ENCODE measurements at regions not wholly inside any gene's neighbourhood (a gene's known extent, or its start where the extent isn't known, plus 50 kb on each side); places are given as distances from the start of the nearest gene placed in this dataset.
"Not testable (repeated sequence)": the region's sequence is repeated elsewhere in the genome, so short reads cannot be mapped to it uniquely, and the experiment has no call there.

DNA sequence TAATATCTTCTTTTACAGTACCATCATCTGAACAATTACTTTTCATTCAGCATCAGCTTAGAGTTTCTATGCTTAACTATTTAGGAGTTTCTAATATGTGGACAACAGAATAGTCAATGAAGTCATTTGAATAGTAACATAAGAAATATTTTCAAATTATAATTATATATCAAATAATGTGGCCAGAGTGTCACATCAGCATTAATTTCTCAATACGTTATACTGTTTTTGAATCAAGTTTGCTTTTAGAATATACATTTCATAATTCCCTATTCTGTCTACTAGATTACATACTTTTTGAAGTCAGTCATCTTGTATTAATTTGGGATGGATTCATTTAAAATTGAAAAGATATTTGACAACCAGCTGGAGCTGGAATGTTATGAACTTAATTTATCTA is 677.4 kb upstream of the PABPC4L start:
- H3K9ac ChIP-seq (ENCODE audit: low read depth in 2 of 2, low read length in 2 of 2): no peak overlapping the region
- TF ChIP-seq CTCF (IDR thresholded peaks at IDR 0.05): no peak
- no peaks in the 10 kb centered on the region for H3K9me3 ChIP-seq
- intact Hi-C loops (cut with DNase I): no loop called here
- no peaks in the 10 kb centered on the region for H3K36me3 ChIP-seq
- no peaks in the 10 kb centered on the region for H3K4me1 ChIP-seq
- no peak overlapping the region for H3K27ac ChIP-seq
- no peak for DNase-seq
- no peaks in the 10 kb centered on the region for H3K27me3 ChIP-seq
- no peak overlapping the region for H3K4me3 ChIP-seq

- intact Hi-C loops (cut with DNase I): no loop called here
- Histone ChIP-seq H3K9me3 (no peaks in the 10 kb centered on the region), H3K4me3 (no peak overlapping the region), H3K4me1 (no peaks in the 10 kb centered on the region), H3K27ac (no peak overlapping the region), H3K27me3 (no peaks in the 10 kb centered on the region), H3K9ac (ENCODE audit: low read depth in 2 of 2, low read length in 2 of 2) (no peak overlapping the region), H3K36me3 (no peaks in the 10 kb centered on the region)
- TF ChIP-seq CTCF (IDR thresholded peaks at IDR 0.05): no peak
- no peak for DNase-seq
Observed at GRCh38 chr4:134867027-134867426, 665.4 kb upstream of the PABPC4L start.

GRCh38 chr4:134865675-134866074 is 664.1 kb upstream of the PABPC4L start:
- Histone ChIP-seq H3K9ac (ENCODE audit: low read depth in 2 of 2, low read length in 2 of 2) (no peak overlapping the region), H3K36me3 (no peaks in the 10 kb centered on the region), H3K9me3 (no peaks in the 10 kb centered on the region), H3K4me3 (no peak overlapping the region), H3K27ac (no peak overlapping the region), H3K4me1 (no peaks in the 10 kb centered on the region), H3K27me3 (no peaks in the 10 kb centered on the region)
- no peak for TF ChIP-seq CTCF (IDR thresholded peaks at IDR 0.05)
- DNase-seq: no peak
- intact Hi-C loops (cut with DNase I): no loop called here

DNA sequence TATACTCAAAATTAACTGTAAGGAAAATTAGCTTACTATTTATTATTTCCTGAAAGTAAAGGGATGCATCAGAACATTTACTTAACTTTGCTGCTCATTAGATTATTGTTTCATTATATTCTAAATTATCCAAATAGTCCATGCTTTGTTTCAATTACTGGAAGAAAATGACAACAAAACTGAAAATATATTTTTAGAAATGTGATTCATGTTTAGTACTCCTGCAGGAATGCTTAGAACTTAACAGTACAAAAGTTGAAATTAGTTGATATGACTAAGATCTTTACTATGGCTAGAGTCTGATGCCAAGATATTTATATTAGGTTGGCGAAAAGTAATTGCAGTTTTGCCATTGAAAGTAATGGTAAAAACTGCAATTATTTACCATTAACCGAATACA is 660.5 kb upstream of the PABPC4L start:
- Histone ChIP-seq H3K27ac (no peak overlapping the region), H3K36me3 (no peaks in the 10 kb centered on the region), H3K4me3 (no peak overlapping the region), H3K9ac (ENCODE audit: low read depth in 2 of 2, low read length in 2 of 2) (no peak overlapping the region), H3K4me1 (no peaks in the 10 kb centered on the region), H3K27me3 (no peaks in the 10 kb centered on the region), H3K9me3 (no peaks in the 10 kb centered on the region)
- intact Hi-C loops (cut with DNase I): no loop called here
- DNase-seq: no peak
- TF ChIP-seq CTCF (IDR thresholded peaks at IDR 0.05): no peak

DNA sequence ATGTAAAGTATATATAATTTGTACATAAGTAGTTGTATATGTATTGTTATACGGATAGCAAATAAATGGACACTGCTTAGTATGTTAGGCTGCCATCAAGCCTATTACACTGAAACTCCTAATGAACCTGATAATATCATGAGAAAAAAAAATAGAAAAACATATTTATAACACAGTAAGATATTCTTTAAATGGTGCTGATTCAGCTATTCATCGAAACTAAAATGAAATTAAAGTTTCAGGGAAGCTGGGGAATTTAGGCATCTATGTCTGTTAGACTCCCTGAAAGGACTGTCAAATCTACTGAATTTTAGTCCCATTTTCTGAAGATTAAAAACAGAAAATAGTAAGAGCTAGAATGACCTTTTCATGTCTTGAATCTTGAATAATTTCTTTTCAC is 647.1 kb upstream of the PABPC4L start:
- Histone ChIP-seq H3K9me3 (no peaks in the 10 kb centered on the region), H3K27ac (no peak overlapping the region), H3K27me3 (no peaks in the 10 kb centered on the region), H3K9ac (ENCODE audit: low read depth in 2 of 2, low read length in 2 of 2) (no peak overlapping the region), H3K36me3 (no peaks in the 10 kb centered on the region), H3K4me3 (no peak overlapping the region), H3K4me1 (no peaks in the 10 kb centered on the region)
- intact Hi-C loops (cut with DNase I): no loop called here
- no peak for DNase-seq
- no peak for TF ChIP-seq CTCF (IDR thresholded peaks at IDR 0.05)

DNA sequence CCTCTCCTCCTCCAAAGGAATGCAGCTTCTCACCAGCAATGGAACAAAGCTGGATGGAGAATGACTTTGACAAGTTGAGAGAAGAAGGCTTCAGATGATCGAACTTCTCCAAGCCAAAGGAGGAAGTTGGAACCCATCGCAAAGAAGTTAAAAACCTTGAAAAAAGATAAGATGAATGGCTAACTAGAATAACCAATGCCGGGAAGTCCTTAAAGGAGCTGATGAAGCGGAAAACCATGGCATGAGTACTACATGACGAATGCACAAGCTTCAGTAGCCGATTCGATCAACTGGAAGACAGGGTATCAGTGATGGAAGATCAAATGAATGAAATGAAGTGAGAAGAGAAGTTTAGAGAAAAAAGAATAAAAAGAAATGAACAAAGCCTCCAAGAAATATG is 629.2 kb upstream of the PABPC4L start:
- H3K27me3 ChIP-seq; H3K4me3 ChIP-seq; H3K27ac ChIP-seq; intact Hi-C loops (cut with DNase I); H3K36me3 ChIP-seq; H3K9me3 ChIP-seq; H3K9ac ChIP-seq (ENCODE audit: low read depth in 2 of 2, low read length in 2 of 2); DNase-seq; H3K4me1 ChIP-seq: not testable (repeated sequence)
